Spleen (tissue), 7 donors: ENCODE measurements at regions not wholly inside any gene's neighbourhood (a gene's known extent, or its start where the extent isn't known, plus 50 kb on each side); places are given as distances from the start of the nearest gene placed in this dataset.

Experiments
- CTCF ChIP-seq, 11 experiments: fragments of 200-600 bp in 7 of 11; fragments of 450-650 bp in 4 of 11; sonication (generic) in 4 of 11; IDR thresholded peaks in 8 of 11; conservative IDR thresholded peaks in 3 of 11; 1 replicate in 7 of 11; 2 replicates in 4 of 11; pipeline versions ENCODE4 v1.4.0 to v1.8.0; 2016 to 2021; ENCODE audit warnings: antibody characterized with exemption in 11 of 11, inconsistent platforms in 4 of 11, mild to moderate bottlenecking in 1 of 11
- POLR2AphosphoS5 ChIP-seq, 3 donors: sonication (generic); formaldehyde crosslinking; IDR thresholded peaks; one replicate each; pipeline ENCODE4 v1.5.1; 2017; ENCODE audit warnings: antibody characterized with exemption in 3 of 3
- donor health status: DM: no; HTN: no; CAD: no; lungs with moderate emphysema.
- donor health status: DM: no; HTN: no; CAD: no.
- donor health status: DM: no; HTN: no; CAD: no.

GRCh38 chr17:12421646-12422306 is 243.9 kb upstream of the MYOCD start:
- TF ChIP-seq CTCF (IDR thresholded peaks at IDR 0.05 in 8 of 11, conservative IDR thresholded peaks at IDR 0.05 in 3 of 11): no peak
- no peak for TF ChIP-seq POLR2AphosphoS5 (IDR thresholded peaks at IDR 0.05)
